RCC 7860 (cell line): ENCODE measurements at regions not wholly inside any gene's neighbourhood (a gene's known extent, or its start where the extent isn't known, plus 50 kb on each side); places are given as distances from the start of the nearest gene placed in this dataset.
"Not testable (repeated sequence)": the region's sequence is repeated elsewhere in the genome, so short reads cannot be mapped to it uniquely, and the experiment has no call there.

ENCODE experiments used
- DNase-seq: peaks from one replicate; pipeline ENCODE4 v3.0.0-alpha.2; 2015; ENCODE audit warnings: low spot score
- FAIRE-seq: peaks from 2 replicates; lab custom pipeline; 2012; peaks lifted over from hg19 to GRCh38; lab: Jason Lieb, UNC

- DNase-seq, FAIRE-seq: not testable (repeated sequence)
These were observed 642.3 kb upstream of the SYNCRIP start for GRCh38 chr6:86284809-86285480.

GRCh38 chr6:86283596-86283995 lies 640.9 kb upstream of the SYNCRIP start:
- FAIRE-seq, result not testable (repeated sequence)

DNA sequence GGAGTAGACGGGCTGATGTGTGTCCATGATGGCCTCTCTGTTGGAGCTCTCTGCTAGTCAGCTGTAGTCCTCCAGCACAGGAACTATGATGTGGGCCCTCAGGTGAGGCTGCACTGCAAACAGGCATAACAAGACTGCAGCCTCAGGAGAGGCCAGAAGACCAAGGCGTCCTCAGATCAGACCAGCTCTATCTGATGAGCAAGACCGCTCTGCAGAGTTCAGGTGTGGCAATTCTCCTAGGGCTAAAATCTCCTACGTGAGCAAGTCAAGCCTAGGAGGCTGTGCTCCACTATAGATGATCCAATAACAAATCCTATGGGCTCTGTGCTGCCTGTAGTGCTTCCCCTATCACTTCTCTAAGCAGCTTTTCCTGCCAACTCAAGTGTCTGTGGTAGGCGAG lies 633.4 kb upstream of the SYNCRIP start:
- no peak for DNase-seq
- no peak for FAIRE-seq

More at GRCh38 chr6:86283596-86283995, 640.9 kb upstream of the SYNCRIP start:
- DNase-seq, result not testable (repeated sequence)

- FAIRE-seq (no peak), DNase-seq (no peak)
These were observed 631.2 kb upstream of the SYNCRIP start for GRCh38 chr6:86273936-86274335.

DNA sequence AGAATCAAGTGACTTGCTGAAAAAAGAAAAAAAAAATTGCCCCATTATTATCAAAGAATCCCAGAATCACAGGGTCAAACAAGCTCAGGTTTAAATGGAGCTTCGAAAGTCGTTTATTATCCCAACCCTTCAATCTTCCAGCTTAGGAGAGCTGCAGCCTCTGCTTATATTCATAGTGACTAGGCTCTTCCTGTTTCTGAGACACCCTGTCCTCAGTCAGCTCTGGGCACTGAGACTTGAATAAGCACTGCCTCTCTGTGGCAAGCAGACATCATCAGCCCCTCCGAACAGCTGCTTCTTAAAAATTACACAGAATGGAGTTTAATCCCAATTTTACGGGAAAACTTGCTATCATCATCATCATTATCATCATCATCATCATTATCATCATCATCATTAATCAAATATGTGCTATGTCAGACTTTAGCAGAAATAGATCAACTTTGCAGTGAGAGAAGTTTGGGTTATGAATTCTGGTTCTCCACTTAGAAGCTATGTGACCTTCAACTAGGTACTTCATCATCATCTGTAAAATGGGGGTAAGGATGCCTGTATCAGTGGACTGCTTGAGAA lies 614.0 kb upstream of the SYNCRIP start:
- DNase-seq (no peak), FAIRE-seq (no peak)

- DNase-seq (no peak), FAIRE-seq (no peak)
These were observed 613.3 kb upstream of the SYNCRIP start for GRCh38 chr6:86255973-86256372.

- FAIRE-seq (no peak), DNase-seq (no peak)
These were observed 608.4 kb upstream of the SYNCRIP start for GRCh38 chr6:86251106-86251505.

DNA sequence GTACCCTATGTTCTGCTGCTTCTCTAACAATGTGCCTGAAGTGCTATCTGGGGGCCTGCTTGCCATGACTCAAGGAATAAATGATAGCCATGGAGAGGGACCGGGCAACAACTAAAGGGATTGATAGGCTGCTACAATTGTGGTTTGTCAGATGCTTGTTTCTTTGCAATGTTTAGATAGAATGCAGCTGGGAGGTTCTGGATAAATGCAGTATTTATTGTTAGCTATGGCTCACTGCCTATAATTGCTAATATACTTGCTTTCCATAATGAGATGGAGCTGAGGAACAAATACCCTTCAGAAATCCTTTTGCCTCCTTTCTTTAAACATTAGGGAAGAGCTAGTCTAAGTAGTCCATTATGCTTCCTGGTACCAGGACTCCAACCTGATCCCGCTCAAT lies 575.2 kb upstream of the SYNCRIP start:
- no peak for FAIRE-seq
- no peak for DNase-seq

DNA sequence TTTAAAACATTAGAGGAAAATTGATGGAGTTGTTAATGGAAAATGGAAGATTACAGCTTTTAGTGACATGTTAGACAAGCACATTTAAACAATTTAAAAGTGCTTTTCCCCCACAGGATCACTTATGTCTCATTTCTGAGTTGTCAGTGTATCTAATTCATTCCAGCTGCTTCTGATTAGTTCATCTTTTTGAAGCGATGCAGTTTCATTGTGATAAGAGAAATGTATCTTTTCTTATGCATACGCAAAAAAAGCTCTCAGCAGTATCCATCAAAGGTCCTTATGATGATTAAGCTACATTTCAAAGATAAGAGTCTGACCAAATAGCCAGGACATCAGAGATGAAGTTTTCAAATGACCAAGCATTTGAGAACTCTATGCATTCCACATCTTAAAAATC lies 572.6 kb upstream of the SYNCRIP start:
- no peak for FAIRE-seq

DNA sequence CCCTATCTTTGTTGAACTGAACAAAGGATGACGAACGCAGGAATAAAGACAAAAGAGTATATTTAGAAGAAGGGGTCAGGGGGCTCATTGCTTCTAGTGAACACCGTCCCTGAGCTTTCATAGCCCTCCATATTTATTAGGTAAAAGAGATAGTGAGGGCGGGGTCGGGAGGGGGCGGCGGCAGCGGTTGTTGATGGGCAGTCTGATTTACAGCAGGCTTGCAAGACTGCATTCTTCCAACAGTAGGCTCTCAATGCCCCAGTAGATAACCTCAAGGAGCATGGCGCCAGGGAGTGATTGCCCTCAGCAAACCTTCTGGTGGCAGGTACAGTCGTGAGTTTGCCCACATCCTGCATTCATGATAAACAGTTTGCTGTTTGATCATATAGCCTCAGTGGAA lies 563.3 kb upstream of the SYNCRIP start:
- no peak for DNase-seq
- FAIRE-seq, result no peak

More for the DNA sequence above, 572.6 kb upstream of the SYNCRIP start:
- DNase-seq, result no peak

DNA sequence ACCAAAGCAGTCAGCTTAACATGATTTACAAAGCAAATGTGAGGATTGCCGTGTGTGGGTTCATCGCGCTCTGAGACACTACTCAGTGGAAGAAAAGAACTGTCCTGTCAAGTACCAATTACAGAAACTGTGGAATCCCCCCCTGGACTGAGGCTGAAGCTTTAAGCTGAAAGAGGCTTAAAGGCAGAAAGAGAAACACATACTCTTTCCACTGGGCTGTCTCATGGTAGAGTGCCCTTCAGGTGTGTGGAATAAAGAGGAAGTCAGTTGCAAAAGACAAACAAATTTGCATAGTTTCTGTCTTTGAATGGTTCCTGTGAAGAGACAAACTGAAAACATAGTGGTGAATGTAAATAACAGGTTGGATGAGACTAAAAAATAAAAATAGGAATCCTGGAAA lies 560.4 kb upstream of the SYNCRIP start:
- FAIRE-seq, result no peak
- no peak for DNase-seq

DNA sequence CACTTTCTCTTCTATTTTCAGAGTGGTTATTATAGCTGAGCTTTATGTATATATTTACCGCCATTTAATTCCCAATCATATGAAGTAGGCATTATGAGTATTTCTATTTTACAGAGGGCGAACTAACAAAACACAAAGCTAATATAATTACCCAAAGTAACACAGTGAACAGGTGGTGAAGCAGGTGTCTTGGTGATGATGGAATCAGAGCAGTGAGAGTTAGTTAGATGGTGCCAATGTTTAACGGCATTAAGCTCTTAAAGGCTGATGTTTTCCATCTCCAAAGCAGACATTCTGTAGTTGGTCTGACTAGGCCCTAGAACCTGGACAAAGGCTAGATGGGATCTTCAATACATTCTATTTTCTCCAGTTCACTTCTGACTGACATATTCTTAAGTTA lies 551.1 kb upstream of the SYNCRIP start:
- FAIRE-seq (no peak), DNase-seq (no peak)

GRCh38 chr6:86192123-86192522 lies 549.4 kb upstream of the SYNCRIP start:
- peak; percentile 17 for DNase-seq
- no peak for FAIRE-seq

DNA sequence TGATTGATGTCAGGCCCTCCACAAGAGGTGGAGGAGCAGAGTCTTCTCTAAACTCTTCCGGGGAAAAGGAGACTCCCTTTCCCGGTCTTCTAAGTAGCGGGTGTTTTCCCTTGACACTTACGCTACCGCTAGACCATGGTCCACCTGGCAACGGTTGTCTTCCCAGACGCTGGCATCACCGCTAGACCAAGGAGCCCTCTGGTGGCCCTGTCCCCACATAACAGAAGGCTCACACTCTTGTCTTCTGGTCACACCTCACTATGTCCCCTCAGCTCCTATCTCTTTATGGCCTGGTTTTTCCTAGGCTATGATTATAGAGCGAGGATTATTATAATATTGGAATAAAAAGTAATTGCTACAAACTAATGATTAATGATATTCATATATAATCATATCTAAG lies 532.5 kb upstream of the SYNCRIP start:
- DNase-seq, FAIRE-seq: not testable (repeated sequence)

DNA sequence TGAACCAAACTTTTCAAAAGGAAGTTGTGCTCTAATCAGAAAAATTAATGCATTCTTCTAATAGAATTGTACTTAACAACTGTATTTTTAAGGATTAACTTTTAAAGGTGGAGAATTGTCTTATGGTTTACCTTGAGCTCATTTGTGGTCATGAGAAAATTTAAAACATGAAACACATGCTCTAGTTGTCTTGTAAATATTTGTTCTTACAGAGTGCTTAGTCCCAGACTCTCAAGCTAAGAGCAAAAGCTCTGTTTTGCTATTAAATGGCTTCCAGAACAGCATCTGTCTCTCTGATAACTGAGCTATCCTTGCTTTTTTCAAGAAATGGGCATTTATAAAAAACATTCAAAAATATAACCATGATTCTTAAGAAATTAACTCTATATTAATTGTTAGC lies 512.2 kb upstream of the SYNCRIP start:
- FAIRE-seq, result no peak
- DNase-seq, result no peak

GRCh38 chr6:86153521-86153920 lies 510.8 kb upstream of the SYNCRIP start:
- FAIRE-seq (no peak), DNase-seq (no peak)

GRCh38 chr6:86152546-86152945 lies 509.9 kb upstream of the SYNCRIP start:
- DNase-seq, result no peak

GRCh38 chr6:86148586-86148985 lies 505.9 kb upstream of the SYNCRIP start:
- DNase-seq, result no peak
- no peak for FAIRE-seq

More at GRCh38 chr6:86152546-86152945, 509.9 kb upstream of the SYNCRIP start:
- FAIRE-seq, result no peak

DNA sequence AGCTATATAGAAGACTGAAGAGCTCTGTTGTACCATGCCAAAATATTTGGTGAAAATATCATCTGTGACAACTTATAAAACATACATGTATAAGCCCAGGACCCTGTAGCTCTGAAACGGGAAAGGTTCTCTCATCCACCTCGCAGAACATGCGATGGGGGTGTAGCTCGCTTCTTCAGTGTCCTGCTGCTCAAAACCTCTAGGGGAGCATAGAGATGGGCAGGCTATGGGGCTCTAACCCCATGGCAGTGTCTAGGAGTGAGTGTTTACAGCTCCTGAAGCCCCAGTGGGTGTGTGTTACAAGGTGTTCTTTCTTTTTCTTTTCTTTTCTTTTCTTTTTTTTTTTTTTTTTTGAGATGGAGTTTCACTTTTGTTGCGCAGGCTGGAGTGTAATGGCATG lies 505.2 kb upstream of the SYNCRIP start:
- DNase-seq (no peak), FAIRE-seq (no peak)

- no peak for DNase-seq
- no peak for FAIRE-seq
These were observed 504.6 kb upstream of the SYNCRIP start for GRCh38 chr6:86147311-86147710.

GRCh38 chr6:86146751-86147150 lies 504.1 kb upstream of the SYNCRIP start:
- not testable (repeated sequence) for DNase-seq, FAIRE-seq

DNA sequence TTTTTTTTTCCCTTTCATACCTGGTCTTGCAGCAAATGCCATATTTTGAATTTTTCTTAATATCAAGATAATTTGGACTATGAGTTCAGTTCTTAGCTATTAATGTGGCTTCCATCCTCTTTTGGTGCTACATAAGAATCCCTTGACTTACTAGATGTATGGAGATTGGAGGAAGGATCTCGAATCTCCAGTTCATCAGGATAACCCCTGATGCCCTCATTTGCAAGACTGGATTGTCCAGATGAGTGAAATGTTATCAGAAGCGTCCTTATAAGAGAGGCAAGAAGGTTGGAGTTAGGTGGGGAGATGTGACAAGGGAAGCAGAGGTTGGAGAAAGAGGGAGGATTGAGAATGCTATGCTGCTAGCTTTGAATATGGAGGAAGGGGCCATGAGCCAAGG lies 499.6 kb upstream of the SYNCRIP start:
- FAIRE-seq, result no peak
- no peak for DNase-seq
